Neural progenitor cell (in vitro differentiated cells): ENCODE measurements at regions not wholly inside any gene's neighbourhood (a gene's known extent, or its start where the extent isn't known, plus 50 kb on each side); places are given as distances from the start of the nearest gene placed in this dataset.

Experiments
- DNase-seq: peaks from one replicate; pipeline ENCODE4 v3.0.0-alpha.2; 2016; ENCODE audit warnings: low spot score
- H2AFZ ChIP-seq: fragments of 200-600 bp; sonication (generic); replicated peaks from 2 replicates; pipeline ENCODE4 v1.6.1; 2016; ENCODE audit warnings: antibody characterized with exemption
- H3F3A ChIP-seq: fragments of 200-600 bp; sonication (generic); 2 replicates; pipeline ENCODE4 v1.6.1; 2016; ENCODE audit warnings: antibody characterized with exemption, low read depth
- H3K27ac ChIP-seq: fragments of 200-600 bp; sonication (generic); 2 replicates; pipeline ENCODE4 v1.5.1; 2016; ENCODE audit warnings: mild to moderate bottlenecking
- H3K27me3 ChIP-seq: fragments of 200-600 bp; sonication (generic); 2 replicates; pipeline ENCODE4 v1.6.1; 2016; ENCODE audit warnings: mild to moderate bottlenecking, moderate library complexity
- H3K36me3 ChIP-seq: fragments of 200-600 bp; sonication (generic); 2 replicates; pipeline ENCODE4 v1.5.1; 2016
- H3K4me1 ChIP-seq: fragments of 200-600 bp; sonication (generic); 2 replicates; pipeline ENCODE4 v1.6.1; 2016; ENCODE audit warnings: mixed run types
- H3K4me2 ChIP-seq: fragments of 200-600 bp; sonication (generic); 2 replicates; pipeline ENCODE4 v1.6.1; 2016
- H3K4me3 ChIP-seq: fragments of 200-600 bp; sonication (generic); 2 replicates; pipeline ENCODE4 v1.5.1; 2016
- H3K79me2 ChIP-seq: fragments of 200-600 bp; sonication (generic); 2 replicates; pipeline ENCODE4 v1.6.1; 2016; ENCODE audit warnings: low read depth
- H3K9ac ChIP-seq: fragments of 200-600 bp; sonication (generic); 2 replicates; pipeline ENCODE4 v1.6.1; 2016
- H3K9me3 ChIP-seq: fragments of 200-600 bp; sonication (generic); 2 replicates; pipeline ENCODE4 v1.5.1; 2016; ENCODE audit warnings: low read depth
- H4K20me1 ChIP-seq: fragments of 200-600 bp; sonication (generic); 2 replicates; pipeline ENCODE4 v1.6.1; 2016; ENCODE audit warnings: low read depth
- H3K27ac Mint-ChIP-seq: 3 replicates; pipeline ENCODE4 v1.8.0; 2021; ENCODE audit warnings: mixed read lengths
- H3K27me3 Mint-ChIP-seq: 2 replicates; pipeline ENCODE4 v1.8.0; 2022; ENCODE audit warnings: low read depth, mild to moderate bottlenecking, inconsistent platforms, moderate library complexity, mixed read lengths; ENCODE audit not compliant: insufficient read depth
- H3K36me3 Mint-ChIP-seq: 3 replicates; pipeline ENCODE4 v1.8.0; 2021; ENCODE audit warnings: mixed read lengths
- H3K4me1 Mint-ChIP-seq: 3 replicates; pipeline ENCODE4 v1.8.0; 2021; ENCODE audit warnings: mixed read lengths
- H3K4me3 Mint-ChIP-seq: 3 replicates; pipeline ENCODE4 v1.8.0; 2021; ENCODE audit warnings: mild to moderate bottlenecking, moderate library complexity, mixed read lengths
- H3K9me3 Mint-ChIP-seq: 3 replicates; pipeline ENCODE4 v1.8.0; 2020; ENCODE audit warnings: mixed read lengths
- EZH2 ChIP-seq: fragments of 200-600 bp; sonication (generic); IDR thresholded peaks from 2 replicates; pipeline ENCODE4 v1.6.1; 2017; ENCODE audit warnings: antibody characterized with exemption, mild to moderate bottlenecking, moderate library complexity
- EZH2phosphoT487 ChIP-seq: fragments of 200-600 bp; sonication (generic); IDR thresholded peaks from 2 replicates; pipeline ENCODE4 v1.6.1; 2017; ENCODE audit warnings: antibody characterized with exemption
- TF ChIP-seq, protein P1 (sequence below): fragments of 200-600 bp; sonication (generic); IDR thresholded peaks from 2 replicates; pipeline ENCODE4 v1.5.1; 2017; ENCODE audit warnings: antibody characterized with exemption, mild to moderate bottlenecking

- Histone ChIP-seq H3F3A (no peaks in the 10 kb centered on the region), H3K27me3 (no peaks in the 10 kb centered on the region), H3K9ac (no peak overlapping the region), H3K4me1 (no peaks in the 10 kb centered on the region), H3K9me3 (no peaks in the 10 kb centered on the region), H3K27ac (no peak overlapping the region), H2AFZ (no peak overlapping the region), H3K36me3 (no peaks in the 10 kb centered on the region), H4K20me1 (no peaks in the 10 kb centered on the region), H3K4me3 (no peak overlapping the region), H3K79me2 (no peaks in the 10 kb centered on the region), H3K4me2 (no peak overlapping the region)
- Mint-ChIP-seq H3K4me1 (no peaks in the 10 kb centered on the region), H3K27ac (no peak overlapping the region), H3K36me3 (no peaks in the 10 kb centered on the region), H3K9me3 (peaks cover 3% of the 10 kb centered on the region), H3K4me3 (no peak overlapping the region), H3K27me3 (peaks cover 2% of the 10 kb centered on the region)
- TF ChIP-seq EZH2 = no peak
- no peak for TF ChIP-seq EZH2phosphoT487
- TF ChIP-seq, protein P1, sequence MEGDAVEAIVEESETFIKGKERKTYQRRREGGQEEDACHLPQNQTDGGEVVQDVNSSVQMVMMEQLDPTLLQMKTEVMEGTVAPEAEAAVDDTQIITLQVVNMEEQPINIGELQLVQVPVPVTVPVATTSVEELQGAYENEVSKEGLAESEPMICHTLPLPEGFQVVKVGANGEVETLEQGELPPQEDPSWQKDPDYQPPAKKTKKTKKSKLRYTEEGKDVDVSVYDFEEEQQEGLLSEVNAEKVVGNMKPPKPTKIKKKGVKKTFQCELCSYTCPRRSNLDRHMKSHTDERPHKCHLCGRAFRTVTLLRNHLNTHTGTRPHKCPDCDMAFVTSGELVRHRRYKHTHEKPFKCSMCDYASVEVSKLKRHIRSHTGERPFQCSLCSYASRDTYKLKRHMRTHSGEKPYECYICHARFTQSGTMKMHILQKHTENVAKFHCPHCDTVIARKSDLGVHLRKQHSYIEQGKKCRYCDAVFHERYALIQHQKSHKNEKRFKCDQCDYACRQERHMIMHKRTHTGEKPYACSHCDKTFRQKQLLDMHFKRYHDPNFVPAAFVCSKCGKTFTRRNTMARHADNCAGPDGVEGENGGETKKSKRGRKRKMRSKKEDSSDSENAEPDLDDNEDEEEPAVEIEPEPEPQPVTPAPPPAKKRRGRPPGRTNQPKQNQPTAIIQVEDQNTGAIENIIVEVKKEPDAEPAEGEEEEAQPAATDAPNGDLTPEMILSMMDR = no peak
- DNase-seq = no peak
These were observed 674.3 kb downstream of the NUP35 start for GRCh38 chr2:183798535-183798934.

DNA sequence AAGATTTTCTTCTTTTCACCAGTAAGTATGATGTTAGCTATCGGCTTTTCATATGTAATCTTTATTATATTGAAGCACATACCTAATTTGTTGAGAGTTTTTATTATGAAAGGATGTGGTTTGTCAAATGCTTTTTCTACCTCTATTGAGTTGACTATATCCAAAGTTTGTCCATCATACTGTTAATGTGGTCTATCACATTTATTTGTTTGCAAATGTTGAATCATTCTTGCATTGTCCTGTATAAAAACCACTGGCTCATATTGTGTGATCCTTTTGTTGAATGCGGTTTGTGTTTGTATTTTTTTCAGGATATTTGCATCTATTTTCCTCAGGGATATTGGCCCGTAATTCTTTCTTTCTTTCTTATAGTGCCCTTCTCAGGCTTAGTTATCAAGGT is 675.5 kb downstream of the NUP35 start:
- H3K36me3 Mint-ChIP-seq = no peaks in the 10 kb centered on the region
- H3K4me3 ChIP-seq = no peak overlapping the region
- no peak overlapping the region for H3K4me3 Mint-ChIP-seq
- H3K4me2 ChIP-seq = no peak overlapping the region
- H4K20me1 ChIP-seq = no peaks in the 10 kb centered on the region
- no peak for DNase-seq
- no peak overlapping the region for H3K9ac ChIP-seq
- H3K27me3 ChIP-seq = no peaks in the 10 kb centered on the region
- no peaks in the 10 kb centered on the region for H3K4me1 ChIP-seq
- H3K9me3 Mint-ChIP-seq = no peaks in the 10 kb centered on the region
- no peaks in the 10 kb centered on the region for H3K79me2 ChIP-seq
- H3K27me3 Mint-ChIP-seq = peaks cover 2% of the 10 kb centered on the region
- no peaks in the 10 kb centered on the region for H3F3A ChIP-seq
- no peaks in the 10 kb centered on the region for H3K4me1 Mint-ChIP-seq
- H3K36me3 ChIP-seq = no peaks in the 10 kb centered on the region
- TF ChIP-seq, protein P1 = no peak
- no peak for TF ChIP-seq EZH2phosphoT487
- TF ChIP-seq EZH2 = no peak
- no peak overlapping the region for H3K27ac Mint-ChIP-seq
- H3K27ac ChIP-seq = no peak overlapping the region
- H3K9me3 ChIP-seq = no peaks in the 10 kb centered on the region
- H2AFZ ChIP-seq = no peak overlapping the region

GRCh38 chr2:183803596-183803995 is 679.4 kb downstream of the NUP35 start:
- H3K79me2 ChIP-seq = no peaks in the 10 kb centered on the region
- H3K4me3 ChIP-seq = no peak overlapping the region

More at GRCh38 chr2:183803596-183803995, 679.4 kb downstream of the NUP35 start:
- H3K4me1 ChIP-seq = no peaks in the 10 kb centered on the region
- no peaks in the 10 kb centered on the region for H3F3A ChIP-seq
- H3K27ac ChIP-seq = no peak overlapping the region
- no peak for DNase-seq
- Mint-ChIP-seq H3K4me1 (no peaks in the 10 kb centered on the region), H3K4me3 (no peak overlapping the region), H3K27me3 (peaks cover 2% of the 10 kb centered on the region), H3K36me3 (no peaks in the 10 kb centered on the region), H3K27ac (no peak overlapping the region), H3K9me3 (no peaks in the 10 kb centered on the region)
- no peaks in the 10 kb centered on the region for H3K27me3 ChIP-seq
- H3K4me2 ChIP-seq = no peak overlapping the region
- H3K9me3 ChIP-seq = no peaks in the 10 kb centered on the region
- TF ChIP-seq EZH2 (no peak), EZH2phosphoT487 (no peak)
- TF ChIP-seq, protein P1 = no peak
- H3K36me3 ChIP-seq = no peaks in the 10 kb centered on the region
- H2AFZ ChIP-seq = no peak overlapping the region
- H3K9ac ChIP-seq = no peak overlapping the region
- no peaks in the 10 kb centered on the region for H4K20me1 ChIP-seq
